IMR-90 (cell line): ENCODE measurements at regions not wholly inside any gene's neighbourhood (a gene's known extent, or its start where the extent isn't known, plus 50 kb on each side); places are given as distances from the start of the nearest gene placed in this dataset.

ENCODE experiments used
- ATAC-seq: fragments of 200-7000 bp; cut with Tn5 transposase; 2 replicates; pipeline ENCODE4 v1.9.1; 2020; ENCODE audit warnings: low read depth, mild to moderate bottlenecking, moderate library complexity
- BruUV-seq: library from RNA; stranded (reverse); fragments of 400-500 nt; replicated peaks from 2 replicates; lab custom pipeline; 2021; lab: Mats Ljungman, UMichigan
- CTCF ChIA-PET: fragments of 300-600 bp; formaldehyde crosslinking; extraction: SDS; loops from one replicate; lab custom pipeline; 2021; ENCODE audit warnings: antibody characterized with exemption; lab: Yijun Ruan, JAX
- POLR2A ChIA-PET: fragments of 300-600 bp; sonication (Branson Sonifier 250); formaldehyde crosslinking; loops from one replicate; lab custom pipeline; 2022; ENCODE audit warnings: antibody characterized with exemption; ENCODE audit not compliant: unreplicated experiment; lab: Charles Lee
- DNase-seq: peaks from one replicate; pipeline ENCODE4 v3.0.0; 2013
- H2AFZ ChIP-seq: replicated peaks from 2 replicates; pipeline ENCODE3; 2013; ENCODE audit warnings: low read length, mild to moderate bottlenecking; ENCODE audit not compliant: poor library complexity
- H2AK5ac ChIP-seq: 2 replicates; pipeline ENCODE4 v1.6.1; 2013; ENCODE audit warnings: low read depth, low read length, inconsistent platforms
- H2AK9ac ChIP-seq: replicated peaks from 2 replicates; pipeline ENCODE3; 2013; ENCODE audit warnings: mild to moderate bottlenecking, low read depth, low read length, moderate library complexity; ENCODE audit not compliant: poor library complexity
- H2BK120ac ChIP-seq: 2 replicates; pipeline ENCODE4 v1.6.1; 2013; ENCODE audit warnings: low read depth, low read length, inconsistent platforms
- H2BK15ac ChIP-seq: 3 replicates; pipeline ENCODE4 v1.6.1; 2013; ENCODE audit warnings: low read depth, low read length, inconsistent platforms
- H2BK20ac ChIP-seq: 2 replicates; pipeline ENCODE4 v1.6.1; 2013; ENCODE audit warnings: low read depth, mild to moderate bottlenecking, inconsistent platforms, low read length, moderate library complexity
- H2BK5ac ChIP-seq: 2 replicates; pipeline ENCODE4 v1.6.1; 2013; ENCODE audit warnings: mild to moderate bottlenecking, low read depth, low read length, inconsistent platforms; ENCODE audit not compliant: poor library complexity, severe bottlenecking
- H3K14ac ChIP-seq: replicated peaks from 2 replicates; pipeline ENCODE4 v1.6.1; 2013; ENCODE audit warnings: low read depth, low read length, inconsistent platforms
- H3K18ac ChIP-seq: 2 replicates; pipeline ENCODE4 v1.6.1; 2013; ENCODE audit warnings: low read depth, low read length, control low read depth
- H3K23ac ChIP-seq: 2 replicates; pipeline ENCODE4 v1.6.1; 2013; ENCODE audit warnings: low read depth, low read length, inconsistent platforms
- H3K27ac ChIP-seq: 2 replicates; pipeline ENCODE4 v1.5.1; 2013; ENCODE audit warnings: mild to moderate bottlenecking, control low read depth, low read length; ENCODE audit not compliant: insufficient read depth
- H3K27me3 ChIP-seq: 2 replicates; pipeline ENCODE4 v1.6.1; 2013; ENCODE audit warnings: low read length; ENCODE audit not compliant: control insufficient read depth, insufficient read depth
- H3K36me3 ChIP-seq: 2 replicates; pipeline ENCODE4 v1.6.1; 2013; ENCODE audit warnings: low read length, mixed read lengths; ENCODE audit not compliant: control insufficient read depth, insufficient read depth
- H3K4ac ChIP-seq: 2 replicates; pipeline ENCODE4 v1.6.1; 2013; ENCODE audit warnings: low read depth, low read length, inconsistent platforms
- H3K4me1 ChIP-seq: 2 replicates; pipeline ENCODE4 v1.6.1; 2013; ENCODE audit warnings: low read length, mixed read lengths; ENCODE audit not compliant: control insufficient read depth, insufficient read depth
- H3K4me2 ChIP-seq: 2 replicates; pipeline ENCODE4 v1.6.1; 2013; ENCODE audit warnings: low read depth, mild to moderate bottlenecking, control low read depth, low read length, moderate library complexity
- H3K4me3 ChIP-seq: 2 replicates; pipeline ENCODE4 v1.5.1; 2013; ENCODE audit warnings: low read depth, mild to moderate bottlenecking, control low read depth, low read length, moderate library complexity; ENCODE audit not compliant: insufficient read depth
- H3K56ac ChIP-seq: 2 replicates; pipeline ENCODE4 v1.6.1; 2013; ENCODE audit warnings: low read length, inconsistent platforms; ENCODE audit not compliant: insufficient read depth; ENCODE audit errors: extremely low read depth
- H3K79me1 ChIP-seq, 2 experiments: 2 replicates each; pipeline ENCODE4 v1.6.1; 2013; ENCODE audit warnings: low read length in 2 of 2, inconsistent platforms in 1 of 2, low read depth in 1 of 2
- H3K9ac ChIP-seq: 2 replicates; pipeline ENCODE4 v1.6.1; 2013; ENCODE audit warnings: low read depth, low read length, control low read depth
- H3K9me1 ChIP-seq: 2 replicates; pipeline ENCODE4 v1.6.1; 2013; ENCODE audit warnings: low read length, inconsistent platforms; ENCODE audit not compliant: insufficient read depth
- H3K9me3 ChIP-seq: 2 replicates; pipeline ENCODE4 v1.6.1; 2013; ENCODE audit warnings: low read length; ENCODE audit not compliant: control insufficient read depth, insufficient read depth
- H4K20me1 ChIP-seq: 2 replicates; pipeline ENCODE4 v1.6.1; 2013; ENCODE audit warnings: low read length, inconsistent platforms; ENCODE audit not compliant: insufficient read depth
- H4K5ac ChIP-seq: 2 replicates; pipeline ENCODE4 v1.6.1; 2013; ENCODE audit warnings: mild to moderate bottlenecking, low read depth, low read length, control low read depth
- H4K8ac ChIP-seq, 2 experiments: 2 replicates each; pipeline ENCODE4 v1.6.1; 2013; ENCODE audit warnings: low read depth in 2 of 2, low read length in 2 of 2, control low read depth in 1 of 2, inconsistent platforms in 1 of 2
- H4K91ac ChIP-seq: 2 replicates; pipeline ENCODE4 v1.6.1; 2013; ENCODE audit warnings: low read depth, low read length, inconsistent platforms; ENCODE audit not compliant: insufficient read depth
- CEBPB ChIP-seq: IDR thresholded peaks from 2 replicates; pipeline ENCODE4 v1.6.1; 2012; ENCODE audit warnings: low read depth, low read length, improper control_type of control experiment
- CTCF ChIP-seq: conservative IDR thresholded peaks from 2 replicates; pipeline ENCODE4 v1.5.1; 2012; ENCODE audit warnings: mild to moderate bottlenecking, low read depth, low read length, improper control_type of control experiment
- NFE2L2 ChIP-seq: fragments of 150-350 bp; IDR thresholded peaks from 2 replicates; pipeline ENCODE4 v1.6.1; 2016; ENCODE audit warnings: low read depth, mild to moderate bottlenecking, low read length
- WGBS, 2 experiments: methylation state at CpG; one replicate each; pipeline versions ENCODE4 v1.1.5 to v1.1.7; 2013; ENCODE audit warnings: missing lambda C conversion rate in 2 of 2; ENCODE audit not compliant: insufficient read length in 1 of 2; ENCODE audit errors: extremely low coverage in 2 of 2; 5-methylcytosine and 5-hydroxymethylcytosine counted together
- dilution Hi-C: fragments of 300-500 bp; cut with HindIII; formaldehyde crosslinking; loops from one replicate; pipeline ENCODE4 v1.14.3; 2018; ENCODE audit warnings: low sequenced_read_pairs; ENCODE audit not compliant: unreplicated experiment
- in situ Hi-C: fragments of 300-500 bp; cut with MboI; formaldehyde crosslinking; loops from 3 replicates; pipeline ENCODE4 v1.14.3; 2019; ENCODE audit warnings: low sequenced_read_pairs, inconsistent platforms, mixed read lengths
- intact Hi-C: fragments of 100-400 bp; cut with micrococcal nuclease; formaldehyde crosslinking; loops from 2 replicates; pipeline ENCODE4 v1.10.0; 2022

GRCh38 chr13:40409278-40409677 lies 257.2 kb downstream of the FOXO1 start:
- Histone ChIP-seq H3K4me1 (peaks cover 5% of the 10 kb centered on the region), H4K5ac (no peak overlapping the region), H3K4me3 (no peak overlapping the region), H3K4ac (no peak overlapping the region), H2AK5ac (no peak overlapping the region), H3K9ac (no peak overlapping the region), H2AFZ (no peak overlapping the region), H2BK20ac (no peak overlapping the region), H3K18ac (no peak overlapping the region), H2AK9ac (no peak overlapping the region), H3K27me3 (no peaks in the 10 kb centered on the region; the same call in 1 of the 2 replicates), H3K4me2 (no peak overlapping the region), H2BK120ac (no peak overlapping the region), H4K8ac (no peak overlapping the region), H3K23ac (no peak overlapping the region), H3K9me3 (no peaks in the 10 kb centered on the region), H3K9me1 (no peaks in the 10 kb centered on the region; the same call in 1 of the 2 replicates), H2BK15ac (no peak overlapping the region), H3K14ac (no peak overlapping the region), H4K91ac (no peak overlapping the region), H3K27ac (no peak overlapping the region), H2BK5ac (no peak overlapping the region), H3K56ac (no peak overlapping the region), H3K79me1 (no peaks in the 10 kb centered on the region), H4K20me1 (no peaks in the 10 kb centered on the region), H3K36me3 (no peaks in the 10 kb centered on the region)
- intact Hi-C loops = no loop called here
- dilution Hi-C loops = no loop called here
- TF ChIP-seq NFE2L2 (no peak), CTCF (no peak), CEBPB (no peak)
- in situ Hi-C loops = no loop called here
- ChIA-PET POLR2A (no interaction called here), CTCF (no interaction called here)
- WGBS, 2 experiments = no CpG with 5 or more reads among the region's 2 CpGs
- DNase-seq (no peak), ATAC-seq (no peak)
- no TSS peak for BruUV-seq
